AG10803 (cell line): ENCODE measurements at regions not wholly inside any gene's neighbourhood (a gene's known extent, or its start where the extent isn't known, plus 50 kb on each side); places are given as distances from the start of the nearest gene placed in this dataset.

ENCODE experiments used
- DNase-seq: peaks from one replicate; pipeline ENCODE4 v3.0.0; 2010; ENCODE audit warnings: low read depth
- H3K4me3 ChIP-seq: 2 replicates; pipeline ENCODE4 v1.5.1; 2011; ENCODE audit warnings: mild to moderate bottlenecking, low read length, control low read depth
- TF ChIP-seq, protein P1 (sequence below): conservative IDR thresholded peaks from 2 replicates; pipeline ENCODE4 v1.5.1; 2011; ENCODE audit warnings: mild to moderate bottlenecking, low read length, control low read depth, inconsistent platforms

DNA sequence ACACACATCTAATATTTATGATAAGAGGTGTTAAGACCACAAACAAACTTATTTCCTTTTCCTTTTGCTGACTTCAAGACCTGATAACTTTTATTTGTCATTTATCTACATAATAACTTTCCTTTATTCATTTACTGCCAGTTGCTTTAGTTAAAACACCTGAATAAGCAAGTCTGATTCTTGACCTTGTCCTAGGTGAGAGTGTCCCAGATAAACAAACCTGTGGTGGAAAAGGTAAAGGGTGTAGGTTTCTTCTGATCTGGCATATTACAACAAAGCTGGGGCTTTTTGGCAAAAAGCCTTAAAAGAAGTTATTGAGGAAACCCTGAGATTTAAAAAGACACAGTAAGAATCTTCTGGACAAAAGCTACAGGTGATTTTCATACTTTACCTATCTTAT, 191.5 kb downstream of the ZBBX start:
- no peak for DNase-seq
- TF ChIP-seq, protein P1, sequence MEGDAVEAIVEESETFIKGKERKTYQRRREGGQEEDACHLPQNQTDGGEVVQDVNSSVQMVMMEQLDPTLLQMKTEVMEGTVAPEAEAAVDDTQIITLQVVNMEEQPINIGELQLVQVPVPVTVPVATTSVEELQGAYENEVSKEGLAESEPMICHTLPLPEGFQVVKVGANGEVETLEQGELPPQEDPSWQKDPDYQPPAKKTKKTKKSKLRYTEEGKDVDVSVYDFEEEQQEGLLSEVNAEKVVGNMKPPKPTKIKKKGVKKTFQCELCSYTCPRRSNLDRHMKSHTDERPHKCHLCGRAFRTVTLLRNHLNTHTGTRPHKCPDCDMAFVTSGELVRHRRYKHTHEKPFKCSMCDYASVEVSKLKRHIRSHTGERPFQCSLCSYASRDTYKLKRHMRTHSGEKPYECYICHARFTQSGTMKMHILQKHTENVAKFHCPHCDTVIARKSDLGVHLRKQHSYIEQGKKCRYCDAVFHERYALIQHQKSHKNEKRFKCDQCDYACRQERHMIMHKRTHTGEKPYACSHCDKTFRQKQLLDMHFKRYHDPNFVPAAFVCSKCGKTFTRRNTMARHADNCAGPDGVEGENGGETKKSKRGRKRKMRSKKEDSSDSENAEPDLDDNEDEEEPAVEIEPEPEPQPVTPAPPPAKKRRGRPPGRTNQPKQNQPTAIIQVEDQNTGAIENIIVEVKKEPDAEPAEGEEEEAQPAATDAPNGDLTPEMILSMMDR = no peak
- H3K4me3 ChIP-seq = no peak overlapping the region

DNA sequence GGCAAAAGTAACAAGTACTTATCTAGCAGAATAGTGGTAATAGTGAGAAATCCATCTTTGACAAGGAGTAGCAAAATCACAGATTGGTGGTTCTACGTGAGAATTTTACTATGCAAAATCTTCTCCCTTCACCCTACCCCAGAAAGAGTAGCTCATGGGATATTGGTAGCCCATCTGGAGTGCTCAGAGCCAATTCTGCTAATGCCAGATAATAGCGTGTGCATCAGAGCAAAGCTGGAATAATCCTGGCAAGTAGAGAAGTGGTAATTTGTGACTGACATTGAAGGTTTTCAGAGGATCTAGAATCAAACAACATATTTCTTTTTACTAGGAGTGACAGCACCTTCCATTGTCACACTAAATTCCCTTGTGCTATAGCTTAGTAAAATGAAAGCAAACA, 192.9 kb downstream of the ZBBX start:
- TF ChIP-seq, protein P1 = no peak
- DNase-seq = no peak
- H3K4me3 ChIP-seq = no peak overlapping the region

DNA sequence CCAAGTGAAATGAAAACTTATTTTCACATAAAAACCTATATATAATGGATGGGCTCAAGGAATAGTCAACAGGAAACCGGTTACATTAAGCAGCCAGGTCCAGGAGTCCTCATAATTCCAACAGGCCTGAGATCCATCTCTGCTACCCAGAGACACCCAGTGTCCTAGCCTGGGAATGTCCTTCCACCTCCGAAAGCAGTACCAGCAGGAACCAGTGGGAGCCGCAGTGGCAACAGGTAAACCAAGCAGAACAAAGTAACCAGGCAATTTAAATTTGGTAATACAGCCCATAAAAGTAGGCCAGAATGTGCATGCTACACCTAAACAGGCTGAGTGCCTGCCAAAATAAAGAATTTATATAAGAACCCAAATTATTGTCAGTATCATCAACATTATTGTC, 195.6 kb downstream of the ZBBX start:
- H3K4me3 ChIP-seq = no peak overlapping the region
- TF ChIP-seq, protein P1 = no peak
- no peak for DNase-seq

DNA sequence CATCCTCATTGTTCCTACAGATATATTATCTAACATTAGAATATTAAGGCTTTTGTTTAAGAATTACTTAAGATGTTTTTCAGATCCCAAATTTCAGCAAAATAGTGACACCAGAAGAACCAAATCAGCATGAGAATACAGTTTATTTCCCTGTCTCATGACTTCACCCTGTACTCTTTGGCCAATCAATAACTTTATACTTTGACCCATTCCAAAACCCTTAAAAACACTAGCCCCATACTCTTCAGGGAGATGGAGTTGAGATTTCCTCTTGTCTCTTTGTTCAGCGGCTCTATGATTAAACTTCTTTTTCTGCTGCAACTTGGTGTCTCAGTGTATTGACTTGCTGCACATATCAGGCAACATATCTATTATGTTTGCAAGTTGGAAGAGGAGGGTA, 207.7 kb downstream of the ZBBX start:
- TF ChIP-seq, protein P1 = no peak
- DNase-seq = no peak
- no peak overlapping the region for H3K4me3 ChIP-seq

DNA sequence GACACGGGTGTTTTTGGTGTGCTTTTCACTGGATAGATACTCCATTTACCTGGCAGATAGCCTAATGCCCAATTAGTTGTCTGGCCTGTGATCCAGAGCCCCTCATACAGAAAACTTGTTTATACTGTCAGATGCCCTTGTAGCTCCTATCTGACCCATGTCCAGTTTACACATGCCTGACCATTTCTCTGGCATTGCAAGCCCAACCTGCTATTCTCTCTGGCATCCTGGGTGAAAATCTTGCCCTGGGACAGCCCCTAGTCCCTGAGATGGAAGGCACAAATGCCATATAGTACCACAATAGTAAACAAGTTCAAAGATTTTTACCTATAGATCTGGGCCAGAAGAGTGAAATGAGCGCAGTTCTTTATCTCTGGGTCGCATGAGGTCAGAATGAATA, 212.6 kb downstream of the ZBBX start:
- no peak overlapping the region for H3K4me3 ChIP-seq
- no peak for DNase-seq
- TF ChIP-seq, protein P1 = no peak

DNA sequence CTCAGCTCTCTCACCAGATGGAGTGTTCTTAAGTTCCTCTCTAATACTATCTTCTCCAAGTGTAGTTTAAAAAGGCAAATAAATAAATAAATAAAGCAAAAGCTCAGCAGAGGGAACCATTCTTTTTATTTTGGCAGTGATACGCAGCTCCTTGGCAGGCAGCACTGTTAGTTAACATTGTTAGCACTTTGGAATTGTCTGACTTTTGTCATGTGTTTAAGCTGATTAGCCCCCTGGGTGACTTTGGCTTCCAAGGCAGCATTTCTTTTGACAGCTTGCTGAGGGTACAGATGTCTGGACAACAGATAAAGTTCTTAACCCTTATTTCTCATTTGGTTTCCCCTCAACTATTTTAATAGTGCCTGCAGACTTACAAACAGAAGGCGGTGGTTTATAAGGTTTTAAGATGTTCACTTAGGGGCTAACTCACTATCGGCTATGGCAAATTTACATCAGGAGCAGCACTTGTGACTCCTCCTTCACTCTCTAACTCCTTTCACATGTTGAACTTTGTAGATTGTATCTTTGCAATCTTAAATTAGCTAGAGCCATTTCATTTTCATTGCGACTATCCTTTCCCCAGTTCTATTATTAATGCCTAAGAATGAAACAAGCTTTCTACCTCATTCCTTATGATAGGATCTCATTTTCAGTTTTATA, 213.4 kb downstream of the ZBBX start:
- no peak for DNase-seq
- H3K4me3 ChIP-seq = no peak overlapping the region
- TF ChIP-seq, protein P1 = no peak

DNA sequence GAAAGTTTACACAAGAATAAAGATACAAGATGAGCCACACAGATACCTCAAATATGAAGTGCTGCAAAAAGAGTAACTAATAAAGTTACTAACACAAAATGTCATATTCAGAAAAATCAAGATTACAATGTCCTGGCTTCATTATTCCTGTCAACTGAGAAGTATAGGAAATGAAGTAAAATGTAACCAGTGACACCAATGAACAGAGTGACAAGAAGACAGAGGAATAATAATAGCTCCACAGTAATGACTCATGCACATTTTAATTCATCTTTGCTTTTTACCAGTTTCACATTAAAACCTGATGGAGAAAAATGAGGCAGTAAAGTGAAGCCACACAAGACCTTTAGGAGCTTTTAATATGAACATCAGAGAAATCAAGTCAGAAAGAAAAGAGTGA, 214.1 kb downstream of the ZBBX start:
- TF ChIP-seq, protein P1 = no peak
- H3K4me3 ChIP-seq = no peak overlapping the region
- DNase-seq = no peak
